KMS-11 (cell line): ENCODE measurements at regions not wholly inside any gene's neighbourhood (a gene's known extent, or its start where the extent isn't known, plus 50 kb on each side); places are given as distances from the start of the nearest gene placed in this dataset.

Experiments
- H2AFZ ChIP-seq: fragments of 200-600 bp; sonication (generic); 2 replicates; pipeline ENCODE4 v1.6.1; 2016; ENCODE audit warnings: antibody characterized with exemption, mixed run types, low read depth
- H3K27ac ChIP-seq: fragments of 200-600 bp; sonication (generic); 2 replicates; pipeline ENCODE4 v1.6.1; 2016; ENCODE audit warnings: mild to moderate bottlenecking, mixed run types
- H3K27me3 ChIP-seq: fragments of 200-600 bp; sonication (generic); 2 replicates; pipeline ENCODE4 v1.6.1; 2017; ENCODE audit warnings: mild to moderate bottlenecking, low read depth, mixed run types, moderate library complexity; ENCODE audit not compliant: insufficient read depth
- H3K36me3 ChIP-seq: fragments of 200-600 bp; sonication (generic); 2 replicates; pipeline ENCODE4 v1.6.1; 2017; ENCODE audit warnings: mild to moderate bottlenecking, mixed run types; ENCODE audit not compliant: insufficient read depth
- H3K4me1 ChIP-seq: fragments of 200-600 bp; sonication (generic); 2 replicates; pipeline ENCODE4 v1.6.1; 2016; ENCODE audit warnings: mild to moderate bottlenecking, low read depth, mixed run types; ENCODE audit not compliant: poor library complexity, severe bottlenecking
- H3K4me2 ChIP-seq: fragments of 200-600 bp; sonication (generic); 2 replicates; pipeline ENCODE4 v1.7.0; 2016; ENCODE audit warnings: mild to moderate bottlenecking, mixed run types
- H3K4me3 ChIP-seq: fragments of 200-600 bp; sonication (generic); IDR thresholded peaks from 2 replicates; pipeline ENCODE4 v1.6.1; 2017; ENCODE audit warnings: low read depth, low read length, mixed read lengths; ENCODE audit not compliant: insufficient read depth
- H3K79me2 ChIP-seq: fragments of 200-600 bp; sonication (generic); 2 replicates; pipeline ENCODE4 v1.6.1; 2016; ENCODE audit warnings: low read depth, mixed run types; ENCODE audit not compliant: insufficient read depth
- H3K9ac ChIP-seq: fragments of 200-600 bp; sonication (generic); 2 replicates; pipeline ENCODE4 v1.6.1; 2016; ENCODE audit warnings: mild to moderate bottlenecking, mixed run types
- H4K20me1 ChIP-seq: fragments of 200-600 bp; sonication (generic); 2 replicates; pipeline ENCODE4 v1.6.1; 2016; ENCODE audit warnings: mild to moderate bottlenecking, mixed run types; ENCODE audit not compliant: insufficient read depth
- CTCF ChIP-seq: fragments of 200-600 bp; sonication (generic); conservative IDR thresholded peaks from 2 replicates; pipeline ENCODE4 v1.6.1; 2017; ENCODE audit warnings: low read depth, mild to moderate bottlenecking, antibody characterized with exemption, low read length, moderate library complexity, mixed read lengths

- Histone ChIP-seq H3K4me1 (no peaks in the 10 kb centered on the region), H3K9ac (no peak overlapping the region), H3K4me2 (no peak overlapping the region), H3K36me3 (no peaks in the 10 kb centered on the region), H2AFZ (no peak overlapping the region), H3K4me3 (no peak overlapping the region), H3K27ac (no peak overlapping the region), H3K79me2 (no peaks in the 10 kb centered on the region), H4K20me1 (no peaks in the 10 kb centered on the region), H3K27me3 (no peaks in the 10 kb centered on the region)
- no peak for TF ChIP-seq CTCF
Observed at GRCh38 chr6:92593201-92593600, 826.2 kb downstream of the EPHA7 start.

DNA sequence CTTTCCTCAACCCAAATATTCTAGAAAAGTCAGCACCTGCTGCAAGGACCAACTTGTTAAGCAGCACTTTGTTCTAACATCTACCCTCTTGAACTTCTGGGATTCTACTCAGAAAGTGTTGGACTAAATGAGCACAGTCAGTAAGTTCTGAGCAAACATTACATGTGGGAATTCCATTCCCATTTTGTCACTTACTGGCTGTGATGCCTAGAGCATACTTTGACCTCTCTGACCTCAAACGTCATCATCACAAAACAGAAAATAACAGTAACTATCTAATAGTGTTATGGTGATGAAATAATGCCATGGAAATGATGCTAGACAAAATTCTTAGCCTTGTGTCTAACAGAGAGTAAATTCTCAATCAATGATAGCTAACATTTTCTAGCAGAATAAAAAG is 829.4 kb downstream of the EPHA7 start:
- Histone ChIP-seq H3K27me3 (no peaks in the 10 kb centered on the region), H3K27ac (no peak overlapping the region), H3K4me3 (no peak overlapping the region)

GRCh38 chr6:92588148-92588547 is 831.2 kb downstream of the EPHA7 start:
- H3K27ac ChIP-seq, result no peak overlapping the region
- no peaks in the 10 kb centered on the region for H3K27me3 ChIP-seq
- H3K79me2 ChIP-seq, result no peaks in the 10 kb centered on the region
- no peak overlapping the region for H3K4me2 ChIP-seq
- no peak overlapping the region for H3K9ac ChIP-seq
- H3K4me1 ChIP-seq, result no peaks in the 10 kb centered on the region
- H4K20me1 ChIP-seq, result no peaks in the 10 kb centered on the region
- no peak for TF ChIP-seq CTCF
- no peaks in the 10 kb centered on the region for H3K36me3 ChIP-seq
- H3K4me3 ChIP-seq, result no peak overlapping the region
- H2AFZ ChIP-seq, result no peak overlapping the region

More for the DNA sequence above, 829.4 kb downstream of the EPHA7 start:
- H3K9ac ChIP-seq, result no peak overlapping the region
- H3K4me2 ChIP-seq, result no peak overlapping the region
- H3K36me3 ChIP-seq, result no peaks in the 10 kb centered on the region
- H4K20me1 ChIP-seq, result no peaks in the 10 kb centered on the region
- no peaks in the 10 kb centered on the region for H3K79me2 ChIP-seq
- no peak for TF ChIP-seq CTCF
- H2AFZ ChIP-seq, result no peak overlapping the region
- no peaks in the 10 kb centered on the region for H3K4me1 ChIP-seq

- no peak for TF ChIP-seq CTCF
- Histone ChIP-seq H3K4me3 (no peak overlapping the region), H3K36me3 (no peaks in the 10 kb centered on the region), H3K4me2 (no peak overlapping the region), H4K20me1 (no peaks in the 10 kb centered on the region), H3K27me3 (no peaks in the 10 kb centered on the region), H3K27ac (no peak overlapping the region), H3K4me1 (no peaks in the 10 kb centered on the region), H2AFZ (no peak overlapping the region), H3K9ac (no peak overlapping the region), H3K79me2 (no peaks in the 10 kb centered on the region)
Observed at GRCh38 chr6:92587525-92587924, 831.8 kb downstream of the EPHA7 start.
